Activated B cell treated with CpG ODN at 0.5 μM for 24 hours (primary cell): ENCODE measurements at regions not wholly inside any gene's neighbourhood (a gene's known extent, or its start where the extent isn't known, plus 50 kb on each side); places are given as distances from the start of the nearest gene placed in this dataset.

Experiments used
- ATAC-seq: fragments of 200-7000 bp; cut with Tn5 transposase; one replicate; pipeline ENCODE4 v1.10.0; 2021; ENCODE audit warnings: low read depth, mild to moderate bottlenecking, moderate library complexity
- CTCF ChIA-PET: fragments of 350-600 bp; sonication (Branson Sonifier 250); formaldehyde crosslinking; loops from one replicate; lab custom pipeline; 2021; ENCODE audit warnings: antibody characterized with exemption; lab: Charles Lee
- POLR2A ChIA-PET: fragments of 350-600 bp; sonication (Branson Sonifier 250); formaldehyde crosslinking; loops from one replicate; lab custom pipeline; 2021; ENCODE audit warnings: antibody characterized with exemption; lab: Charles Lee
- DNase-seq: peaks from one replicate; pipeline ENCODE4 v3.0.0; 2022
- H3K27ac Mint-ChIP-seq: one replicate; pipeline ENCODE4 v1.8.0; 2020; ENCODE audit warnings: mixed read lengths
- H3K27me3 Mint-ChIP-seq: one replicate; pipeline ENCODE4 v1.8.0; 2021; ENCODE audit warnings: mixed read lengths
- H3K36me3 Mint-ChIP-seq: one replicate; pipeline ENCODE4 v1.8.0; 2021; ENCODE audit warnings: low read depth, mixed read lengths
- H3K4me1 Mint-ChIP-seq: one replicate; pipeline ENCODE4 v1.8.0; 2021; ENCODE audit warnings: mixed read lengths
- H3K4me3 Mint-ChIP-seq: one replicate; pipeline ENCODE4 v1.8.0; 2020; ENCODE audit warnings: mild to moderate bottlenecking, mixed read lengths
- H3K9me3 Mint-ChIP-seq: one replicate; pipeline ENCODE4 v1.8.0; 2020; ENCODE audit warnings: mixed read lengths
- intact Hi-C: fragments of 100-400 bp; cut with micrococcal nuclease; formaldehyde crosslinking; loops from one replicate; pipeline ENCODE4 v1.15.1; 2024
- TF ChIP-seq, protein P1 (sequence below): fragments of 200-600 bp; IDR thresholded peaks from one replicate; pipeline ENCODE4 v1.8.0; 2022; ENCODE audit warnings: antibody characterized with exemption, mild to moderate bottlenecking

DNA sequence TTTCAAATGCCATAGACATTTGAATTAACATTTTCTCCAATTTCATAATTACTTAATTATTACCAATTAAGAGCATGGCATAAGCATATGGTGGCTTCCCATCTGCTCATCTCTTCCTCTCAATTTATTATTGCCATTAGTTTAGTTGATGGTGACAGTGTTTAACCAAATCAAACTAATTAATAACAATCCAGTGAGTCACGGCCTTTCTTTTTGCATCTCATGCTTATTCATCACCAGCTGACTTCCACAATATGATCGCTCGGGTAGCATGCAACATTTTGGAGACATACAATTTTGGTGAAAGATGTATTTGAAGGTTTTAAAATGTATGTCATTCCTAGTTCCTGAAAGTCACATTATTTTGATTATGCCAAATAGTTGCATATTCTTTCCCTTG, 172.8 kb upstream of the TACR3 start:
- H3K4me3 Mint-ChIP-seq, result no peak overlapping the region
- ATAC-seq, result no peak

DNA sequence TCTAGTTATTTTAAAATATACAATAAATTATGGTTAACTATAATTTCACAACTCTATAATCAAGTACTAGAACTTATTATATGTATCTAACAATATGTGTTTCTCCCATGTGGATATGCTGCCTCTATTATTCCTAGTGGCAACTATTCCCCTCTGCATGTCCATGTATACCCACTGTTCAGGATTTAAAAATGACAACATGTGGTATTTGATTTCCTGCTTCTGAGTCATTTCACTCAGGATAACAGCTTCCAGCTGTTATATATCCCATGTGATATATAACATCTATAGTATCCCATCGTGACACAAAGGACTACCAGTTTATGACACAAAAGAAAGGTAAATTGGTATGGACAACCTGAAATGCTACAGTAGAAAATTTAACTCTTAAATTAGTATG, 167.4 kb upstream of the TACR3 start:
- Mint-ChIP-seq H3K9me3 (no peaks in the 10 kb centered on the region), H3K4me3 (no peak overlapping the region), H3K27ac (no peak overlapping the region), H3K36me3 (no peaks in the 10 kb centered on the region), H3K4me1 (no peaks in the 10 kb centered on the region), H3K27me3 (no peaks in the 10 kb centered on the region)
- ATAC-seq (no peak), DNase-seq (no peak)
- TF ChIP-seq, protein P1, sequence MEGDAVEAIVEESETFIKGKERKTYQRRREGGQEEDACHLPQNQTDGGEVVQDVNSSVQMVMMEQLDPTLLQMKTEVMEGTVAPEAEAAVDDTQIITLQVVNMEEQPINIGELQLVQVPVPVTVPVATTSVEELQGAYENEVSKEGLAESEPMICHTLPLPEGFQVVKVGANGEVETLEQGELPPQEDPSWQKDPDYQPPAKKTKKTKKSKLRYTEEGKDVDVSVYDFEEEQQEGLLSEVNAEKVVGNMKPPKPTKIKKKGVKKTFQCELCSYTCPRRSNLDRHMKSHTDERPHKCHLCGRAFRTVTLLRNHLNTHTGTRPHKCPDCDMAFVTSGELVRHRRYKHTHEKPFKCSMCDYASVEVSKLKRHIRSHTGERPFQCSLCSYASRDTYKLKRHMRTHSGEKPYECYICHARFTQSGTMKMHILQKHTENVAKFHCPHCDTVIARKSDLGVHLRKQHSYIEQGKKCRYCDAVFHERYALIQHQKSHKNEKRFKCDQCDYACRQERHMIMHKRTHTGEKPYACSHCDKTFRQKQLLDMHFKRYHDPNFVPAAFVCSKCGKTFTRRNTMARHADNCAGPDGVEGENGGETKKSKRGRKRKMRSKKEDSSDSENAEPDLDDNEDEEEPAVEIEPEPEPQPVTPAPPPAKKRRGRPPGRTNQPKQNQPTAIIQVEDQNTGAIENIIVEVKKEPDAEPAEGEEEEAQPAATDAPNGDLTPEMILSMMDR, result no peak
- POLR2A ChIA-PET, result no interaction called here
- intact Hi-C loops, result no loop called here
- CTCF ChIA-PET, result no interaction called here

More for the DNA sequence above, 172.8 kb upstream of the TACR3 start:
- ChIA-PET CTCF (no interaction called here), POLR2A (no interaction called here)
- no peak overlapping the region for H3K27ac Mint-ChIP-seq
- no peaks in the 10 kb centered on the region for H3K36me3 Mint-ChIP-seq
- H3K9me3 Mint-ChIP-seq, result no peaks in the 10 kb centered on the region
- intact Hi-C loops, result no loop called here
- no peak for DNase-seq
- TF ChIP-seq, protein P1, result no peak
- no peaks in the 10 kb centered on the region for H3K4me1 Mint-ChIP-seq
- H3K27me3 Mint-ChIP-seq, result no peaks in the 10 kb centered on the region

DNA sequence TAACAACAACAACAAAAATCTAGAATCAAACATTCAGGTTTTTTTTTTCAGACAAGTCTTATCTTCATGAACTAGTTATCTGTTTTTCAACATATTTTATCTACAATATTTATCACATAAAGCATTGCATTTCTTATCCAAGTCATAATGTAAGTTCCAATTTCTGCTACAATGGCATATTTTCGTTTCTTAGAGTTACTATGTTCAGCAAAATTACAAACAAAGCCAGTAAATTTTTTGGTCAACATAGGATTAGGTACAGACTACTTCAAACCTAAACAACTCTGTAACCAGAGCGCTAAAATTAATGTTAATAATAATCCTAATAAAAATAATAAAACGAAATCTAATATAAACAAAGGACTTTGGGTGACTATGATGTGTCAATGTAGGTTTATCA, 165.4 kb upstream of the TACR3 start:
- no peak for DNase-seq
- H3K27ac Mint-ChIP-seq, result no peak overlapping the region
- no peaks in the 10 kb centered on the region for H3K36me3 Mint-ChIP-seq
- no peaks in the 10 kb centered on the region for H3K4me1 Mint-ChIP-seq
- H3K4me3 Mint-ChIP-seq, result no peak overlapping the region
- H3K27me3 Mint-ChIP-seq, result no peaks in the 10 kb centered on the region
- intact Hi-C loops, result no loop called here
- ATAC-seq, result no peak
- CTCF ChIA-PET, result no interaction called here
- no peaks in the 10 kb centered on the region for H3K9me3 Mint-ChIP-seq
- TF ChIP-seq, protein P1, result no peak
- POLR2A ChIA-PET, result no interaction called here

DNA sequence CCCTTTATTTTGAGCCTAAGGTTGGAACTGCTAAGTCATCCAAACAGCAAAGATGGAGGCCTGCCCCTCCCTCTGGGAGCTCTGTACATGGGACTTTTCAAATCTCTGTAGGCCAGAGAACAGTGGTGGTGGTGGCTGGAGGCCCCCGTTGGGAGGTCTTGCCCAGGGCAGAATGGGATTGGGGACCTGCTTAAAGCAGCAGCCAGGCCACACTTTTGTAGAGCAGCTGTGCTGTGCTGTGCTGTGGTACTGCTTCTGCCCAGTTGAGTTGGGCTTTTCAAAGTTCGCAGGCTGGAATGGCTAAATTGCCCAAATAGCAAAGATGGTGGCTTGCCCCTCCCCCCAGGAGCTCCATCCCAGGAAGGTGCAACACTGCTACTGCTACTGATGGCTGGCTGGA, 147.5 kb upstream of the TACR3 start:
- DNase-seq (no peak), ATAC-seq (no peak)
- intact Hi-C loops, result no loop called here
- H3K9me3 Mint-ChIP-seq, result no peaks in the 10 kb centered on the region
- H3K4me1 Mint-ChIP-seq, result no peaks in the 10 kb centered on the region
- no peaks in the 10 kb centered on the region for H3K36me3 Mint-ChIP-seq
- ChIA-PET CTCF (no interaction called here), POLR2A (no interaction called here)
- no peaks in the 10 kb centered on the region for H3K27me3 Mint-ChIP-seq
- TF ChIP-seq, protein P1, result no peak
- no peak overlapping the region for H3K4me3 Mint-ChIP-seq
- H3K27ac Mint-ChIP-seq, result no peak overlapping the region

DNA sequence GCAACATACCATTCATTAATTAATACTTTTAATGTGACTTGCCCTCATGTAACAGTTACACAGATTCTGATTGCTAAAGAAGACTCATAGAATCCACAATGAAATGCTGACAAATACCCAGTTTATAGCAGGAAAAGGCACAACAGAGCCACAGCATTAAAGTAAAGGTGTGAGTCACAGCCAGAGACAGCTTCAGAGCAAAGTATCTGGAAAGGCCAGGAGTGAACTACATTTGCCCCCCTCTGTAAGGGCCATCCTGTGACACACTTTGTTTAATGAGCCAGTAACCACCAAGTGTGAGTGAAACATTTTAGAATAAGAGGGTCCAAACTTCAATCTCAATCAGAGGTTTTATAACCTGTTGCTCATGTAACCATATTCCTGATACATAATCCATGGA, 133.8 kb upstream of the TACR3 start:
- Mint-ChIP-seq H3K36me3 (no peaks in the 10 kb centered on the region), H3K4me1 (no peaks in the 10 kb centered on the region), H3K27me3 (no peaks in the 10 kb centered on the region), H3K27ac (no peak overlapping the region), H3K9me3 (peaks cover 5% of the 10 kb centered on the region), H3K4me3 (no peak overlapping the region)
- DNase-seq (no peak), ATAC-seq (no peak)
- intact Hi-C loops, result no loop called here
- CTCF ChIA-PET, result no interaction called here
- POLR2A ChIA-PET, result no interaction called here
- TF ChIP-seq, protein P1, result no peak
